Jurkat, Clone E6-1 (cell line): ENCODE measurements at regions not wholly inside any gene's neighbourhood (a gene's known extent, or its start where the extent isn't known, plus 50 kb on each side); places are given as distances from the start of the nearest gene placed in this dataset.
A peak's percentile ranks its signal among the peaks of the same experiment; 100 is the strongest.
"Not testable (repeated sequence)": the region's sequence is repeated elsewhere in the genome, so short reads cannot be mapped to it uniquely, and the experiment has no call there.

Experiments used
- DNase-seq: peaks from one replicate; pipeline ENCODE4 v3.0.0-alpha.2; 2011; ENCODE audit warnings: low read depth, low spot score
- H3K4me3 ChIP-seq: 2 replicates; pipeline ENCODE4 v1.5.1; 2011; ENCODE audit warnings: mild to moderate bottlenecking, low read length, control low read depth, moderate library complexity

DNA sequence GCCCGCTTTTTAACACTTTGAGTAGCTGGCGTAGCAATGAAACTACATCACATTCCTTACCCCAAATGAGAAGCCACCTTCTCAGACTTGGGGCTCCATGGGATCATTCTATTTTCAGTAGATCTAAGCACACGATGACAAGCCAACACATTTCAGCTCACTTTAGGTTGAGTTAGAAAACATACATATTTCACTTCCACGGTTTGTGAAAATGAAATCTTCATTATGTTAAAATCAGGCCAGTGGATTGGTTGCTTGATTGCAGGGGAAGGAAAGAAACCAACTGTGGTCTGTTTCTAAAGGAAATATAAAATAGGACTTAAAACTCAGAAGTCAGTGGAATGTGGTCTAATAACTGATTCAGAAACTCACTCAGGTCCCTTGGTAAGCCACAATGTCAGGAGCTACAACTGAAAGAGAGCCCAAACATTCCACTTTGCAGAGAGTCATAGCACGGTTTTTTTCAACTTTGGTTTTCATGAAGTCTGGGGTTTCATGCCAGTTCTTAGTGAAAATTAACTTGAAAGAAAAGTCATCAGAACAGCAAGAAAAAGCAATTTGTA, 82.3 kb upstream of the TIAM1 start:
- DNase-seq: peak; percentile 89
- H3K4me3 ChIP-seq: no peak overlapping the region

DNA sequence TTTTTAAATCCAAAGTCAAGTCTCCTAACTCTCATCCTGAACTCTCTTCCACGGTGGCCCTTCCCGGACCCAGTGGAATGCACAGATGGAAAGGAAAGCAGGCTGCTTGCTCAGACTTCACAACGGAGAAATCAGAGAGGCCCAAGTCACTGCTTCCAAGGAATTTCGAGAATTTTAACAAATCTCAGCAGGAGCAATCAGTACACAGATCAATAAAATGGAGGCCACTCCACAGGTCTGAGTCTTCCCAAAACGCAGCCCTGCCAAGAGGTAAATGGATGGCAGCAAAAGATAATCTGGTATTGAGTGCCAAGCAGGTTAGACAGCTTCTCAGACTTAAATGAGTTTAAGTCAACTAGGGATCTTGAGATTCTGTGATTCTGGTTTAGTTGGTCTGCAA, 81.1 kb upstream of the TIAM1 start:
- DNase-seq: no peak
- no peak overlapping the region for H3K4me3 ChIP-seq

DNA sequence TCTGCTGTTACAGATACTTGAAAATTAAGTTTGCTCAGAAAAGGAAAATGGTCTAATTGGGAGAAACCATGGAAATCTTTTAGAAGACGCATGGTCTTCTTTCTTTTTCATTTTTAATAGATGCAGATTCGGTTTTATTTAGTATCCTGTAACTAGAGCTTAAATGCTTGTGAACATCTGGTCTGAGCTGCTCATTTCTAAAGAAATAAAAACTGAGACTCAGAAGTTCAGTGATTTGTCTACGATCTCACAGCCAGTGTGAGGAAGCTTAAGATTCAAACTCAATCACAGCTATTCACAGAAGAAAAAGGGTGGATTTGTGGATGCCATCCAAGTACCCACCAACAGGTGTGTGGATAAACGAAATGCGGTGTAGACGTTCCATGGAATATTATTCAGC, 80.0 kb upstream of the TIAM1 start:
- H3K4me3 ChIP-seq: no peak overlapping the region
- DNase-seq: no peak

DNA sequence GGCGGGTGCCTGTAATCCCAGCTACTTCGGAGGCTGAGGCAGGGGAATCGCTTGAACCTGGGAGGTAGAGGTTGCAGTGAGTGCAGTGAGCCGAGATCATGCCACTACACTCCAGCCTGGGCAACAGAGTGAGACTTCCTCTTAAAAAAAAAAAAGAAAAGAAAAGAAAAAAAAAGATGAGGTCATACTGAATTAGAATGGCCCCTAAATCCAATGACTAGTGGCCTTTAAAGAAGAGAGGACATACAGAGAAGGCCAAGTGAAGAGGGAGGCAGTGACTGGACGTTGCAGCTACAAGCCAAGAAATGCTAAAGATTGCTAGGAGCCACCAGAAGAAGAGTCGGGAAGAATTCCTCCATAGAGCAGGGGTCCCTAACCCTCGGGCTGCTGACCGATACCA, 76.9 kb upstream of the TIAM1 start:
- no peak overlapping the region for H3K4me3 ChIP-seq
- no peak for DNase-seq

DNA sequence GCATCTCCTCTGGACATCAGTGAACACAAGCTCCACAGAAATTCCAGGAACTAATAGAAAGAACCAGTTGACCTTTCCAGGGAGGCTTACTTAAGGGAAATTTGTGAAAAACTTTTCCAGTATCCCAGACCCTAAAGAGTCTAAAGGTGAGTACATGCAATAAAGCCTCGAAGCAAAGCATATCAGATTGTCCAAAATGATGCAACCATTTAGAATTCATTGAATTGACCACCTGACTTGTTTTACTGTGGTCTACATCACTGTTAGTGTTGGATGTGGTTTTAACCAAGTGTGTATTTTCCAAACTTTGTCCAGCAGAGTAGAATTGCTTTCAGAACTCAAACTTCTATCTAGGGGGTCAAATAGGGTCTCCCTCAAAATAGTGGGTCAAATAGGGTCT, 76.3 kb upstream of the TIAM1 start:
- H3K4me3 ChIP-seq: no peak overlapping the region
- no peak for DNase-seq

DNA sequence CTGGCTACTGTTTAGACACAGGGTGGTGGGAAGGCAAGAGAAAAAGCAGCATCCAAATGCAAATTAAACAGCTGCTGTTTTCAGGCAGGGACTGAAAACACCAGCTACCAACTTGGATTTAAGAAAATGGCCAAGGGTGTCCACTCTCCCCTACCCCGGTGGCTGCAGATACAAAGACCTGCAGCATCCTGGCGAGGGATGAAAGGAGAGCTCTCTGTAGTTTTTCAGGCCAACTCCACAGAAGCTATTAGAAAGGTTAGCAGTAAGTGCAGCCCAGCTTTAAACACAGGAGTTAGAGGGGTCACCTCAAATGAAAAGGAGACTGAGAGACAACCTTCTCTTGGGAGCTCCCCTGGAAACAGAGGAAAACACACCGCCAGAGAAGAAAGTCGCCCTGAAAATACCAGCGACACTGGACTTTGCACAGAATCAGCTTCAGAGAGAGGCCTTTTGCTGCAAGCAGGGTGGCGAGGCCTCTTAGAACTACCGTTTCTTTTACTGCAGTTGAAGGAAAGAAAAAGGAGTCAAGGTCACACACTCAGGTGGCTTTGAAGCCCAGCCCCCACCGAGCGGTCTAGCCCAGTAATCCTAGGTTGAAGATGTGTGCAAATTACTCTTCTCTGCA, 74.4 kb upstream of the TIAM1 start:
- DNase-seq: no peak
- H3K4me3 ChIP-seq: no peak overlapping the region

DNA sequence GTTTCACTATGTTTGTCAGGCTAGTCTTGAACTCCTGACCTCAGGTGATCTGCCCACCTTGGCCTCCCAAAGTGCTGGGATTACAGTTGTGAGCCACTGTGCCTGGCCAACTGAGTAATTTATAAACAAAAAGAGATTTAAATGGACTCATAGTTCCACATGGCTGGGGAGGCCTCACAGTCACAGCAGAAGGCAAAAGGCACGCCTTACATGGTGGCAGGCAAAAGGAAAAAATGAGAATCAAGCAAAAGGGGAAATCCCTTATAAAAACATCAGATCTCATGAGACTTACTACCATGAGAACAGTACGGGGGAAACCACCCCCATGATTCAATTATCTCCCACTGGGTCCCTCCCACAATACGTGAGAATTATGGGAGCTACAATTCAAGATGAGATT, 73.2 kb upstream of the TIAM1 start:
- not testable (repeated sequence) for H3K4me3 ChIP-seq, DNase-seq

DNA sequence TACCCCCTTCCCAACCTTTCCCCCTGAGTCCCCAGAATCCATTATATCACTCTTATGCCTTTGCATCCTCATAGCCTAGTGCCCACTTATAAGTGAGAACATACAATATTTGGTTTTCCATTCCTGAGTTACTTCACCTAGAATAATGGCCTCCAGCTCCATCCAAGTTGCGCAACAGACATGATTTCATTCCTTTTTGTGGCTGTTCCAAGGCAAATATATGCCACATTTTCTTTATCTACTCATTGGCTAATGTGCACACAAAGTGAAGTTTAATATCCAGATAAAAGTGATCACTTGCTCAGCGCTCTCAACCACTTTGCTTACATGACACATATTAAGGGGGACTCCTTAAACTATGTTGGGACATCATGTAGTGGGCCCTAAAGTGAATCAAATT, 72.4 kb upstream of the TIAM1 start:
- H3K4me3 ChIP-seq: no peak overlapping the region
- no peak for DNase-seq

DNA sequence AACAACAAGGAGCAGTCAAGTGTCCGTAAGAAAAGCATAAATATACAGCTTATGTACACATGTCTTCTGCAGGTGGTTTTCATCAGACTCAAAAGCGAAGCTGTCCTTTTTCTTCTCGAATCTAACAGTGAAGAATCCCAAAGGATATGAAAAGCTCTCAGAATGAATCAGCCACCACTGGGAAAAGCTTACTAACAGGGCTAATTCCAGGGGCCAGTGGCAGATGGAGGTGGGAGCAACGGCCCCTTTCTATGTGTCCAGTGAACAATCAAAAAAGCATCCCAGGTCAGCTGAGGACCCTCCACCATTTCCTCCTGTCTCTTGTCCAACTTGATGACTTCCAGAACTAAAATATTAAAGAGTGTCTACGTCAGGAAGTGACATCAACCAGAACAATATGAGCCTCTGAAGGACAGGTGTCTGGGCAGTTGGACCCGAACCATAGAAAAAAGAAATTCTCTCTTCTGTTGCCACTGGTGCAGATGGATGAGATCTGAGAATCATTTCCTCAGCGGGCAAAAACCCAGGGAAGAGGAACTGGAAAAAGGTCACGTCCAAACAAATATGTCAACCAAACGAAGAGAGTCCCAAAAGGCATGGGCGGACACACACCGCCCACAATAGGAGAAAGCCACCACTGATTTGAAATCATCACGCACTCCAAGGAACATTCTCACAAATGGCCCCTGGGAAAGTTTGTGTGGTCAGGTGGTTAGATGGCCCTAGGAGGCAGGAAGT, 70.4 kb upstream of the TIAM1 start:
- no peak for DNase-seq
- no peak overlapping the region for H3K4me3 ChIP-seq

DNA sequence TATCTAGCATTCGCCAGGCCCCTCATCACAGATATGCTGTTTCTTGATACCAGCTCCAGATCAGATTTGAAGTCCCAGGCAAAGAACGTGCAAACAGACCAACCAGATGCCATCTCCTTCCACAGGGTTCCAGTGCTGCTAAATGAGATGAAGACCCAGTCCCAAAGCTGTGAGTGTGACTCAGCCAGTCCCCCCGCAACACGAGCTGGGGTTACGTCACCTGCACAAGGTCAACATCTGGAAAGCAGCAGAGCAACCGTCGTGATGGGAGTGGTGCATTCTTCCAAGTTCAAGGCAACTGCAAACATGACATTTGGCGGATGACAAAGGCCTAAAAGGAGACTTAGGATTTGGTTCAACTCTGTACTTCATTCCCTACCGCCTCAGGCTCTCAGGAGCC, 69.6 kb upstream of the TIAM1 start:
- H3K4me3 ChIP-seq: no peak overlapping the region
- no peak for DNase-seq

DNA sequence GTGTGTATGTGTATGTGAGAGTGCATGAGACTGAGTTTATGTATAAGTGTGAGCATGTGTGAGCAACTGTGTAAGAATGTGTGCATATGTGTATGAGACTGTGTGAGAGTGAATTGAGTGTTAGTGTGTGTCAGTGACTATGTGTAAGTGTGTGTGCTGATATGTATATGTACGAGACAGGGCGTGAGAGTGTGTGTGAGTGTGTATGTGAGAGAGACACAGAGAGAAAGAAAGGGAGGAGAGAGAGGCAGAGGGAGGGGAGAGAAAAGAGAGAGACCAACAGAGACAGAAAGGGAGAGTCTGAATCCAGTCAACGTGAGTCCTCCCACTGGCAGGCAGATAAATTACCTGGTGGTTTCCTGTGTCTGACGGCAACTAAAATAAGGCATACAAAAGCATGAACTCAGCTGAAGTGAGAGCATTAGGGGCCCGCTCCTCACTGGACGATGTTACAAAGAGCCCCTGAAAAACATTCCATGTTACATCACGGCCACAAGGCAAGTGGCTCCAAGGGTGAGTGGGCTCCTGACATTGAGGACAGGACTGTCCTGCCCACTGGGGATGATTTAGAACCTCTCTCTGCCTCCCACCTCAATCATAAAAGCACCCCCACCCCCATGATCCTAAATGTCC, 66.6 kb upstream of the TIAM1 start:
- no peak overlapping the region for H3K4me3 ChIP-seq
- peak; percentile 59 for DNase-seq

DNA sequence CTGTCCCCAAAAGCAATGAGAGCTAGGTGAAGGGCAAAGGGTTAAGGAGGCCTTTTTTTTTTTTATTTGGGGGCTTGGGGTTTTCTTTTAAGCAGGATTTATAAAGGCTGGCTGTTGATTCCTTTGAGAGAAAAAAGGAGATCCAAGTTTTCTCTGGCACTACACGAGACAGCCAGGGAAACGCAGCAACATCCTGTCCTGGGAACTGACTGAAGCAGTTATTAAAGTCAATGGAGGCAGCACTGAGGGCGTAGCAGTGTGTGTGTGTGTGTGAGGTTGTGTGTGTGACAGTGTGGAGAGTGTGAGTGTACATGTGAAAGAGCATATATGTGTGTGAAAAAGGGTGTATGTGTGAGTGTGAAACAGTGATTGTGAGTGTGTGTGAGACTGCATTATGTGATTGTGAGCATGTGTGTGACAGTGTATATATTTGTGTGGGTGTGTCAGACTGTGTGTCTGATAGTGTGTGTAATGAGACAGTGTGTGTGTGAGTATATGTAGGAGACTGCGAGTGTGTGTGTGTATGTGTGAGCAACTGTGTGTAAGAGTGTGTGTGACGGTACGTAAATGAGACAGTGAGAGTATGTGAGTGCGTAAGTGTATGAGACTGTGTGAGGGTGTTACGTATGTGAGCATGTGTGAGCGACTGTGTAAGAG, 65.9 kb upstream of the TIAM1 start:
- DNase-seq: no peak
- H3K4me3 ChIP-seq: no peak overlapping the region

DNA sequence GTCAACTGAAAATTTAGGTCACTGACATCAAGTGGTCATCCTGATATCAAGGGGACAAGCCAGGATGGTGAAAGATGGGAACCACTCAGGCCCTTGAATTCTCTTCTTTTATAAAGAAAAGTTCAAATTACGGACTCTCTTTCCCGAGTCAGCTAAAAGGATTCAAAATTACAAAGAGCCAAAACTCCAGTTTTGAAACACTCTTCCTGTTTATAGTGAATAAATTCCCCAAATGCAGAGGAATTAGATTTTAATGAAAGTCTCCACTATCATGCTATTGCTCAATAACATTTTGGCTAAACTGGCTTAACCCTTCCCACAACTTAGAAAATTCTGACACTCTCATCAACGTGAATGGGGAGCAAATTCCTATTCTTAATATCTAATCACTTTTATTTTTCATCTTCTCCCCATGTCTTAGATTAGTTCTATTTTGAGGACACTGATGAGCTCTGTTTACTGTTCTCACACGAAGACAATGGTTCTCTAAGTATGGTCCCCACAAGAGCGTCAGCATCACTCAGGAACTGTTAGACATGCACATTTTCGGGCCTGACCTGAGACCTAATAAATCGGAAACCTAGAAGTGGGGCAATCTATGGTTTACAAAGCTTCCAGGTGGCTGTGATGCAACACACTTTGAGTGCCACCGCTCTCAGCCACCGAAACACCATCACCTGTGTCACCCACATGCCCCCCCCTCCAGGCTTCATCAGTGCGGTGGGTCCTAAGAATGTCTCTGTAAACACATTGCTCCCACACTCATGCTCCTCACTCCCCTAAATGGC, 64.4 kb upstream of the TIAM1 start:
- no peak for DNase-seq
- H3K4me3 ChIP-seq: no peak overlapping the region

DNA sequence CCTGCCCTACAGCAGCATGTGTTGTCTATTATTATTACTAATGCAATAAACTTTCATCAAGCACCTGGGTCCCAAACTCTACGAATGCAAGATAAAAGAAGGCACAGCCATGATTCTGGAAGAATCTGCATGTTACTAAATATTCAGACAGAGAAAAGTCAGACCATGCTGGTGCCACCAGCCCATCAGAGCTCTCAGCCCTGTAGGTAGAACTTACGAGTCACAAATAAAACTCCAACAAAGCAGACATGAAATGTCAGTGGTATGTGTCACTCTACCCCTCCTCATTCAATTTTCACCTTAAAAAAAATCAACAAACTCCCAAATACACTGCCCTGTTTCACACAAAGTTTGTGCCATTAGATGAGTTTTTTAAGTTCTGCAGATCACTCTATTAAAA, 62.4 kb upstream of the TIAM1 start:
- DNase-seq: no peak

DNA sequence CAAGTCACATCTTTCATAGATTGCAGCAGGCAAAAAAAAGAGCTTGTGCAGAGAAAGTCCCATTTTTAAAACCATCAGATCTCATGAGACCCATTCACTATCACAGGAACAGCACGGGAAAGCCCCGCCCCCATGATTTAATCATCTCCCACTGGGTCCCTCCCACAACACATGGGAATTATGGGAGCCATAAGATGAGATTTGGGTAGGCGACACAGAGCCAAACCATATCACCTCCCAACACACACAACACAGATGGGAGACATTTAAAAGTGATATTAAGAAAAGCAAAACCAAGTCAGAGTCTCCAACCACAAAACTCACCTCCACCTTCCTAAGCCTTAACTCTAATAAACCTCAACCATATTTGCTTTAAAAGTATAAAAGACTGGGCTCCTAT, 61.5 kb upstream of the TIAM1 start:
- DNase-seq: no peak
- H3K4me3 ChIP-seq: no peak overlapping the region

More for the DNA sequence above, 62.4 kb upstream of the TIAM1 start:
- H3K4me3 ChIP-seq: no peak overlapping the region

DNA sequence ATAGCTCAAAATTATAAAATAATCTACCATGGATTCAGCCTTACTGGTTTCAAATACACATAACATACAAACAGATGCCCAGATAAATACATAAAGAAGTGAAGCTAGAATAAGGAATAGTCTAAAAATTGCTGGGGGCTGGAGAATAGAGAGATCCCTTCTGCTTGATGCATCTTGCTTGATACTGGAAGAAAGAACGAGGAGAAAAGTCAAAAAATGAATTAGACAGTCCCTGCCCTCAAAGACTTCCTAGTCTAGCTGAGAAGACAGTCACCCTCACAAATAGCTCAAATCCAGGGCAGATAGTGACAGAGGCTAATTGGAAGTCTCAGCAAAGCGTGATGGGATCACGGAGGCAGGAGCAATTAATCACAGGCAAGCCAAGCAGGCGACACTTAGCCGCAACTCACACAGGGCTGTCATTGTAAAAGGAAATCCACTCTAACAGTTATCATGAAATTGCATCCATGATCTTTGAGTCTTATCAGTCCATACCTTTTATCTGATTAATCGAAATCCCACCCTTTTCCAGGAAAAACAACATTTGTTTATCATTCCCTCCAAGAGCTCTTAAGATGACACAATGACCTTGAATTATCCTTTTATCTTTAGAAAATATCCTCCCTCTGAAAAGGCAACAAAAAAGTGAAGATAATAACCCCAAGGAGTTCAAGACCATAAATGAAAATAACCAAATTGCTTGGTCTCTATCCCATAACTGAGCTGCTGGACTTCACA, 59.7 kb upstream of the TIAM1 start:
- no peak overlapping the region for H3K4me3 ChIP-seq
- DNase-seq: no peak

DNA sequence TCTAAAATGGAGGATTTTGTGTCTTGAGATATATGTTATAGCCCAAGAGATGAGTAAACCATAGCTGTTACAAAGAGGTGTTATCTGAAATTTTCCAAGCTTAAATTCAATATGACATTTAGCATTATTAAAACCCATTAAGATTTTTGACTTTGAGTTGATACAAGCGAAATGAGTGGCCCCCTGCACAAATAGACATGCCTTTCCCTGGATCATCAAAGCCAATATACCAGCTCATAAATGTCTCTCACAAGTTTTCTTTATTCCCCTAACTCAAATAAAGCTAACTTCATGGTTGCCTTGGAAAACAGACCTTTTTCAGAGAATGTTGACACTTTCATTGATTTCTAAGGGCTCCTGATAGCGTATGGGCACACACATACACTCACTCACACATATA, 55.5 kb upstream of the TIAM1 start:
- no peak for DNase-seq
- no peak overlapping the region for H3K4me3 ChIP-seq

DNA sequence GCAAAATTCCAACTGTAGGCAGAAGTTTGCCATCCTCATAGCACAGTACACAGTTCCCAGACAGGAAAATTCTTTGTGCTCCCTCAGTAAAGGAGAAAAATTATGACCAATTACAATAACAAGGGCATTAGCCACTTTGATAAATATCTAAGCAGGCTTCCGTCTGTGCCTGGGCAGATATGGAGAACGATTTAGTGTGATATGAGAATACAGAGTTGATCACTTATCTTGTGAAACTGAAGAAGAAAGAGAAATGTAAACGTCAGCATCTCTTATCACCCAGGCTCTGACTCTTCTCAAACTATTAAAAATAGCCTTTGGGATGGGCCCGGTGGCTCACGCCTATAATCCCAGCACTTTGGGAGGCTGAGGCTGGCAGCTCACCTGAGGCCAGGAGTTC, 54.5 kb upstream of the TIAM1 start:
- peak overlapping the region; percentile 19 for H3K4me3 ChIP-seq
- peak; percentile 51 for DNase-seq

DNA sequence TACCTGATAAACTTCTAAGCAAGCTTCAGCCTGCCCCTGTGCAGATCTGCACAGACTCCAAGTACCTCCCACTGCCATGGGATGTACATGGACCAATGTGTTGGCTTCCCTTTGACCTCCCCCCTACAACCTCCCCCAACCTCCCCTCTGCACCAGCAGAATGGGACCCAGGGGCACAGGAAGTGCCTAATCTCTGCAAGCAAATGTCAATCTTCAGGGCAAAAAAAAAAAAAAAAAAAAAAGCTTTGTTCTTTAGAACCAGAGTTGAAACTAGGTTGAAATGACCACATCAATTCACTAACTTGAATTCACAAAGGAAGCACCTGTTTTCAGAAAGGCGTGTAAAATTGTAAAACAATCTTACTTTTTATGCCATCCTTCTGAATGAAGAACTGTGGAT, 53.9 kb upstream of the TIAM1 start:
- peak overlapping the region; percentile 37 for H3K4me3 ChIP-seq
- peak; percentile 98 for DNase-seq
